H1 (cell line): ENCODE measurements at regions not wholly inside any gene's neighbourhood (a gene's known extent, or its start where the extent isn't known, plus 50 kb on each side); places are given as distances from the start of the nearest gene placed in this dataset.

ENCODE experiments used
- CTCF ChIA-PET: fragments of 300-600 bp; sonication (Branson Sonifier 250); formaldehyde crosslinking; loops from one replicate; lab custom pipeline; 2021; ENCODE audit not compliant: partially characterized antibody; lab: Charles Lee
- POLR2A ChIA-PET: fragments of 300-600 bp; sonication (Branson Sonifier 250); formaldehyde crosslinking; loops from one replicate; lab custom pipeline; 2021; ENCODE audit warnings: inconsistent platforms; ENCODE audit not compliant: partially characterized antibody; lab: Charles Lee
- DNase-seq, 2 experiments: peaks; one replicate each; pipeline versions ENCODE4 v3.0.0 to v3.0.0-alpha.2; 2010 to 2022; ENCODE audit warnings: low spot score in 2 of 2, low read depth in 1 of 2, mixed read lengths in 1 of 2
- FAIRE-seq: peaks from 2 replicates; lab custom pipeline; 2011; peaks lifted over from hg19 to GRCh38; lab: Jason Lieb, UNC
- H2AFZ ChIP-seq: 2 replicates; pipeline ENCODE4 v1.8.1; 2012; ENCODE audit warnings: low read length, inconsistent platforms
- H2AK5ac ChIP-seq: 2 replicates; pipeline ENCODE4 v1.6.1; 2013; ENCODE audit warnings: low read depth, low read length
- H2BK120ac ChIP-seq: replicated peaks from 2 replicates; pipeline ENCODE3; 2013; ENCODE audit warnings: low read depth, low read length, inconsistent platforms
- H2BK12ac ChIP-seq: 2 replicates; pipeline ENCODE4 v1.6.1; 2013; ENCODE audit warnings: low read depth, low read length
- H2BK15ac ChIP-seq: 2 replicates; pipeline ENCODE4 v1.6.1; 2013; ENCODE audit warnings: low read length
- H2BK20ac ChIP-seq: 2 replicates; pipeline ENCODE4 v1.6.1; 2013; ENCODE audit warnings: low read length
- H2BK5ac ChIP-seq: 2 replicates; pipeline ENCODE4 v1.6.1; 2013; ENCODE audit warnings: low read depth, low read length
- H3K14ac ChIP-seq: 2 replicates; pipeline ENCODE4 v1.6.1; 2013; ENCODE audit warnings: inconsistent platforms; ENCODE audit not compliant: insufficient read length
- H3K18ac ChIP-seq: 2 replicates; pipeline ENCODE4 v1.6.1; 2013; ENCODE audit warnings: low read length; ENCODE audit errors: extremely low read depth
- H3K23ac ChIP-seq: 2 replicates; pipeline ENCODE4 v1.6.1; 2013; ENCODE audit warnings: inconsistent platforms; ENCODE audit not compliant: insufficient read length
- H3K23me2 ChIP-seq: 2 replicates; pipeline ENCODE4 v1.6.1; 2013; ENCODE audit warnings: low read depth, low read length
- H3K27ac ChIP-seq: 2 replicates; pipeline ENCODE4 v1.6.1; 2011; ENCODE audit warnings: low read depth, low read length, inconsistent platforms
- H3K27me3 ChIP-seq, 4 experiments: replicated peaks in 1 of 4; 1 replicate in 1 of 4; 2 replicates in 3 of 4; pipeline versions ENCODE4 v1.6.1 to v1.8.1; 2011 to 2013; ENCODE audit warnings: low read length in 3 of 4, mild to moderate bottlenecking in 3 of 4, inconsistent platforms in 2 of 4, mixed read lengths in 2 of 4, moderate library complexity in 1 of 4; ENCODE audit not compliant: control insufficient read depth in 3 of 4, insufficient read depth in 3 of 4; ENCODE audit errors: extremely low read depth in 1 of 4
- H3K36me3 ChIP-seq, 4 experiments: 2 replicates each; pipeline versions ENCODE4 v1.6.1 to v1.8.1; 2011 to 2013; ENCODE audit warnings: mild to moderate bottlenecking in 4 of 4, low read length in 3 of 4, moderate library complexity in 2 of 4, control low read depth in 1 of 4, inconsistent platforms in 1 of 4; ENCODE audit not compliant: insufficient read depth in 4 of 4, control insufficient read depth in 2 of 4
- H3K4ac ChIP-seq: replicated peaks from 2 replicates; pipeline ENCODE3; 2013; ENCODE audit warnings: low read length, low read depth, mixed read lengths, inconsistent platforms; ENCODE audit not compliant: insufficient read length
- H3K4me1 ChIP-seq, 4 experiments: replicated peaks in 1 of 4; 1 replicate in 1 of 4; 2 replicates in 3 of 4; pipeline versions ENCODE4 v1.6.1 to v1.8.1; 2011 to 2013; ENCODE audit warnings: low read length in 3 of 4, inconsistent platforms in 2 of 4, mixed read lengths in 1 of 4; ENCODE audit not compliant: insufficient read depth in 4 of 4, control insufficient read depth in 3 of 4
- H3K4me2 ChIP-seq, 2 experiments: 2 replicates each; pipeline versions ENCODE4 v1.6.1 to v1.8.1; 2011 to 2013; ENCODE audit warnings: low read depth in 2 of 2, low read length in 2 of 2, control low read depth in 1 of 2, inconsistent platforms in 1 of 2, mild to moderate bottlenecking in 1 of 2; ENCODE audit not compliant: insufficient read depth in 1 of 2
- H3K4me3 ChIP-seq, 4 experiments: fragments of 200-600, 300-600 bp in 1 of 4; sonication (generic), shearing (Covaris generic), sonication (Bioruptor Twin) in 1 of 4; 2 replicates each; pipeline versions ENCODE4 v1.5.1 to v1.8.1; 2011 to 2016; ENCODE audit warnings: low read length in 4 of 4, low read depth in 3 of 4, control low read depth in 2 of 4, inconsistent platforms in 2 of 4, mild to moderate bottlenecking in 2 of 4, mixed read lengths in 1 of 4, moderate library complexity in 1 of 4; ENCODE audit not compliant: insufficient read depth in 2 of 4; ENCODE audit errors: extremely low read depth in 1 of 4
- H3K56ac ChIP-seq: replicated peaks from 2 replicates; pipeline ENCODE3; 2013; ENCODE audit warnings: low read depth, mild to moderate bottlenecking, mixed read lengths, low read length, inconsistent platforms; ENCODE audit not compliant: insufficient read length
- H3K79me1 ChIP-seq: 2 replicates; pipeline ENCODE4 v1.6.1; 2013; ENCODE audit warnings: low read depth, low read length, control low read depth
- H3K79me2 ChIP-seq, 2 experiments: 2 replicates each; pipeline versions ENCODE4 v1.6.1 to v1.8.1; 2012 to 2013; ENCODE audit warnings: low read length in 2 of 2, mild to moderate bottlenecking in 2 of 2, inconsistent platforms in 1 of 2; ENCODE audit not compliant: insufficient read depth in 2 of 2, control insufficient read depth in 1 of 2
- H3K9ac ChIP-seq, 4 experiments: replicated peaks in 1 of 4; 1 replicate in 1 of 4; 2 replicates in 3 of 4; pipeline versions ENCODE4 v1.6.1 to v1.8.1; 2011 to 2013; ENCODE audit warnings: low read depth in 3 of 4, low read length in 3 of 4, control low read depth in 2 of 4, mild to moderate bottlenecking in 2 of 4, moderate library complexity in 2 of 4, inconsistent platforms in 1 of 4; ENCODE audit errors: extremely low read depth in 1 of 4
- H3K9me3 ChIP-seq, 2 experiments: 2 replicates each; pipeline versions ENCODE4 v1.6.1 to v1.8.1; 2012 to 2013; ENCODE audit warnings: mild to moderate bottlenecking in 2 of 2, moderate library complexity in 2 of 2, control low read depth in 1 of 2, inconsistent platforms in 1 of 2, low read depth in 1 of 2, low read length in 1 of 2, mixed read lengths in 1 of 2; ENCODE audit not compliant: insufficient read depth in 2 of 2
- H4K20me1 ChIP-seq, 2 experiments: replicated peaks in 1 of 2; 2 replicates each; pipeline versions ENCODE3 to v1.8.1; 2011 to 2013; ENCODE audit warnings: inconsistent platforms in 2 of 2, low read length in 2 of 2, mild to moderate bottlenecking in 1 of 2; ENCODE audit not compliant: insufficient read depth in 2 of 2, control insufficient read depth in 1 of 2
- H4K5ac ChIP-seq: 2 replicates; pipeline ENCODE4 v1.6.1; 2013; ENCODE audit warnings: low read length, low read depth, mixed read lengths, inconsistent platforms; ENCODE audit not compliant: insufficient read length
- H4K8ac ChIP-seq: 2 replicates; pipeline ENCODE4 v1.8.0; 2013; ENCODE audit warnings: mild to moderate bottlenecking, moderate library complexity, low read length, inconsistent platforms; ENCODE audit not compliant: insufficient read depth; ENCODE audit errors: extremely low read depth
- H4K91ac ChIP-seq: replicated peaks from 2 replicates; pipeline ENCODE3; 2013; ENCODE audit warnings: low read length, mixed read lengths, inconsistent platforms; ENCODE audit not compliant: insufficient read length
- BACH1 ChIP-seq: IDR thresholded peaks from 2 replicates; pipeline ENCODE4 v1.6.1; 2012; ENCODE audit warnings: low read length, improper control_type of control experiment
- CHD1 ChIP-seq: IDR thresholded peaks from 2 replicates; pipeline ENCODE4 v1.6.1; 2012; ENCODE audit warnings: low read depth, low read length, improper control_type of control experiment
- JUN ChIP-seq: IDR thresholded peaks from 2 replicates; pipeline ENCODE4 v1.6.1; 2011; ENCODE audit warnings: low read depth, mild to moderate bottlenecking, improper control_type of control experiment, low read length
- JUND ChIP-seq: IDR thresholded peaks from 2 replicates; pipeline ENCODE4 v1.6.1; 2011; ENCODE audit warnings: mild to moderate bottlenecking, improper control_type of control experiment, low read length
- POLR2A ChIP-seq, 2 experiments: IDR thresholded peaks; 1 replicate in 1 of 2; 2 replicates in 1 of 2; pipeline ENCODE4 v1.6.1; 2011; ENCODE audit warnings: low read depth in 2 of 2, low read length in 2 of 2, mild to moderate bottlenecking in 2 of 2; ENCODE audit errors: control extremely low read depth in 1 of 2
- POU5F1 ChIP-seq: IDR thresholded peaks from 2 replicates; pipeline ENCODE4 v1.6.1; 2011; ENCODE audit warnings: low read depth, mild to moderate bottlenecking, low read length, moderate library complexity
- RAD21 ChIP-seq, 2 experiments: IDR thresholded peaks in 1 of 2; conservative IDR thresholded peaks in 1 of 2; 2 replicates each; pipeline ENCODE4 v1.6.1; 2011; ENCODE audit warnings: low read depth in 2 of 2, low read length in 2 of 2, improper control_type of control experiment in 1 of 2, inconsistent platforms in 1 of 2, mild to moderate bottlenecking in 1 of 2, moderate library complexity in 1 of 2
- SIX5 ChIP-seq: IDR thresholded peaks from 2 replicates; pipeline ENCODE4 v1.6.1; 2011; ENCODE audit warnings: mild to moderate bottlenecking, low read depth, low read length
- SRF ChIP-seq: IDR thresholded peaks from 2 replicates; pipeline ENCODE4 v1.6.1; 2011; ENCODE audit warnings: mild to moderate bottlenecking, low read depth, low read length, moderate library complexity
- TAF7 ChIP-seq: optimal IDR thresholded peaks from 2 replicates; pipeline ENCODE3; 2011; ENCODE audit warnings: low read depth, mild to moderate bottlenecking, inconsistent platforms, low read length, moderate library complexity, borderline replicate concordance
- TEAD4 ChIP-seq: IDR thresholded peaks from 2 replicates; pipeline ENCODE4 v1.6.1; 2012; ENCODE audit warnings: low read depth, low read length, inconsistent platforms, mixed read lengths
- YY1 ChIP-seq: IDR thresholded peaks from 2 replicates; pipeline ENCODE4 v1.6.1; 2011; ENCODE audit warnings: low read depth, mild to moderate bottlenecking, low read length
- WGBS, 2 experiments: shearing (Covaris generic) in 1 of 2; methylation state at CpG; one replicate each; pipeline versions ENCODE4 v1.1.6 to v1.1.7; 2013 to 2015; ENCODE audit warnings: low lambda C conversion rate in 2 of 2, mixed read lengths in 2 of 2, inconsistent platforms in 1 of 2, low coverage in 1 of 2, missing lambda C conversion rate in 1 of 2; ENCODE audit not compliant: insufficient replicate concordance in 2 of 2, insufficient coverage in 1 of 2, insufficient read length in 1 of 2; ENCODE audit errors: extremely low coverage in 1 of 2, missing lambda C conversion rate in 1 of 2; 5-methylcytosine and 5-hydroxymethylcytosine counted together
- TF ChIP-seq, protein P1 (sequence below): IDR thresholded peaks from 2 replicates; pipeline ENCODE4 v1.6.1; 2012; ENCODE audit warnings: inconsistent platforms
- TF ChIP-seq, protein P2 (sequence below): IDR thresholded peaks from 2 replicates; pipeline ENCODE4 v1.6.1; 2012; ENCODE audit warnings: inconsistent platforms

DNA sequence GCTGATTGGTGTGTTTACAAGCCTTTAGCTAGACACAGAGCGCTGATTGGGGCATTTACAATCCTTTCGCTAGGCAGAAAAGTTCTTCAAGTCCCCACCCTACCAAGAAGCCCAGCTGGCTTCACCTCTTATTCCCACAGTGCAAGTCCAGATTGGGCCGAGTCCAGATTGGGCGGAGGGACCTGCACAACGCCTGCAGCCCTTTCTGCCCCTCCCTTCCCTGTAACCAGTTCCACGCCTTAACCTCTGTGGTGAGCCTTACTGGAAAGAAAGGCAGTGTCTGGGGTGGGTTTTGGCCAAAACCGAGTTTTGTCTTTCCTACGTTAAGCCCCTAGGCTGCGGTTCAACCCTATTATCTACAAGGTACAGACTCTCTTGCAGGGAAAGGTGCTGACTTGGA, 268.7 kb downstream of the ZEB1 start:
- no peak for TF ChIP-seq TEAD4
- no peak for TF ChIP-seq RAD21 (IDR thresholded peaks at IDR 0.05 in 1 of 2, conservative IDR thresholded peaks at IDR 0.05 in 1 of 2; ENCODE audit: low read depth in 2 of 2, low read length in 2 of 2)
- no peak for TF ChIP-seq SIX5
- TF ChIP-seq JUN: no peak
- TF ChIP-seq BACH1: no peak
- TF ChIP-seq TAF7: no peak
- TF ChIP-seq, protein P1, sequence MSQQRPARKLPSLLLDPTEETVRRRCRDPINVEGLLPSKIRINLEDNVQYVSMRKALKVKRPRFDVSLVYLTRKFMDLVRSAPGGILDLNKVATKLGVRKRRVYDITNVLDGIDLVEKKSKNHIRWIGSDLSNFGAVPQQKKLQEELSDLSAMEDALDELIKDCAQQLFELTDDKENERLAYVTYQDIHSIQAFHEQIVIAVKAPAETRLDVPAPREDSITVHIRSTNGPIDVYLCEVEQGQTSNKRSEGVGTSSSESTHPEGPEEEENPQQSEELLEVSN: no peak
- TF ChIP-seq YY1: no peak
- TF ChIP-seq, protein P2, sequence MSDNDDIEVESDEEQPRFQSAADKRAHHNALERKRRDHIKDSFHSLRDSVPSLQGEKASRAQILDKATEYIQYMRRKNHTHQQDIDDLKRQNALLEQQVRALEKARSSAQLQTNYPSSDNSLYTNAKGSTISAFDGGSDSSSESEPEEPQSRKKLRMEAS: no peak
- TF ChIP-seq CHD1: no peak
- TF ChIP-seq SRF: no peak
- TF ChIP-seq POLR2A (IDR thresholded peaks at IDR 0.05; ENCODE audit: control extremely low read depth in 1 of 2, low read depth in 2 of 2, low read length in 2 of 2): no peak
- TF ChIP-seq POU5F1: no peak
- TF ChIP-seq JUND: no peak

More for the DNA sequence above, 268.7 kb downstream of the ZEB1 start:
- Histone ChIP-seq H3K9ac (no peak overlapping the region), H3K4me1 (peaks cover 0 to 10% (median 2%) of the 10 kb centered on the region in 4 experiments; a peak in 2 of 7 replicates), H3K56ac (no peak overlapping the region), H2BK5ac (no peak overlapping the region), H2AFZ (no peak overlapping the region), H4K5ac (no peak overlapping the region), H4K91ac (no peak overlapping the region), H3K4me2 (no peak overlapping the region), H3K18ac (no peak overlapping the region), H3K4ac (no peak overlapping the region), H3K79me1 (no peaks in the 10 kb centered on the region), H4K8ac (no peak overlapping the region), H2BK20ac (no peak overlapping the region), H3K79me2 (no peaks in the 10 kb centered on the region), H2BK15ac (no peak overlapping the region), H3K14ac (no peak overlapping the region), H3K27ac (no peak overlapping the region), H2BK120ac (no peak overlapping the region), H3K23me2 (no peaks in the 10 kb centered on the region), H3K4me3 (no peak overlapping the region), H2BK12ac (no peak overlapping the region), H2AK5ac (no peak overlapping the region), H3K27me3 (no peaks in the 10 kb centered on the region), H3K9me3 (no peaks in the 10 kb centered on the region; a peak in 2 of 4 replicates), H4K20me1 (no peaks in the 10 kb centered on the region), H3K23ac (no peak overlapping the region), H3K36me3 (no peaks in the 10 kb centered on the region)
- FAIRE-seq: no peak
- no peak for DNase-seq
- POLR2A ChIA-PET: no interaction called here
- WGBS, 2 experiments: 91% methylated on average over 9 of the region's 9 CpGs; no CpG with 5 or more reads in 1 of the 2 experiments
- CTCF ChIA-PET: interaction anchor here (0.7 to 1.8 kb wide), 3 partner anchors 11 to 183 kb away, joined by 3 to 5 read pairs (median 3); no protein-coding TSS in a partner anchor
